Upper lobe of left lung (tissue), 4 donors: ENCODE measurements at regions not wholly inside any gene's neighbourhood (a gene's known extent, or its start where the extent isn't known, plus 50 kb on each side); places are given as distances from the start of the nearest gene placed in this dataset.

ENCODE experiments used
- POLR2A ChIP-seq, 4 donors: fragments of 450-650 bp; IDR thresholded peaks; one replicate each; pipeline ENCODE4 v1.5.1; 2016 to 2017; ENCODE audit warnings: antibody characterized with exemption in 4 of 4, mild to moderate bottlenecking in 2 of 4
- POLR2AphosphoS5 ChIP-seq, 2 donors: sonication (generic); formaldehyde crosslinking; IDR thresholded peaks; one replicate each; pipeline ENCODE4 v1.5.1; 2017; ENCODE audit warnings: antibody characterized with exemption in 2 of 2
- TF ChIP-seq, protein P1 (sequence below), 6 experiments: fragments of 450-650 bp in 4 of 6; fragments of 200-600 bp in 2 of 6; sonication (generic) in 2 of 6; IDR thresholded peaks; one replicate each; pipeline ENCODE4 v1.5.1; 2016 to 2019; ENCODE audit warnings: antibody characterized with exemption in 6 of 6

DNA sequence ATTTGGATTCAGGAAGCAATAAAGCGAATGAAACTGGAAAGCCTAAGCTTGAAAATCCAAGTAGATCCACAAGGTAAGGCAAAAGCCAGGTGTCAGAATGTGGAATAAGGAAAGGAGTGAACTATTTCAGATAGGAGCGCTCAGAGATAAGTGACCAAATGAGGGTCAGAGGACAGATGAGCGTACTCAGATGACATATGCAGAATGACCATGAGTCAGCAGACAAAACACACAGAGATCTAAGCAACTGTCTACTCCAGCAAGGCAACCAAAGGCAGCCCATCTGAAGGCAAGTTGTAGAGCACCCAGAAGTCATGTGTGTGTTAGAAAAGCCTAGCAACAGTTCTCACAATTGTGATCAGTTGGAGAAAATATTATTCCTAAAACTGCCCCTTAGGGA, 548.4 kb upstream of the FSHR start:
- TF ChIP-seq, protein P1, sequence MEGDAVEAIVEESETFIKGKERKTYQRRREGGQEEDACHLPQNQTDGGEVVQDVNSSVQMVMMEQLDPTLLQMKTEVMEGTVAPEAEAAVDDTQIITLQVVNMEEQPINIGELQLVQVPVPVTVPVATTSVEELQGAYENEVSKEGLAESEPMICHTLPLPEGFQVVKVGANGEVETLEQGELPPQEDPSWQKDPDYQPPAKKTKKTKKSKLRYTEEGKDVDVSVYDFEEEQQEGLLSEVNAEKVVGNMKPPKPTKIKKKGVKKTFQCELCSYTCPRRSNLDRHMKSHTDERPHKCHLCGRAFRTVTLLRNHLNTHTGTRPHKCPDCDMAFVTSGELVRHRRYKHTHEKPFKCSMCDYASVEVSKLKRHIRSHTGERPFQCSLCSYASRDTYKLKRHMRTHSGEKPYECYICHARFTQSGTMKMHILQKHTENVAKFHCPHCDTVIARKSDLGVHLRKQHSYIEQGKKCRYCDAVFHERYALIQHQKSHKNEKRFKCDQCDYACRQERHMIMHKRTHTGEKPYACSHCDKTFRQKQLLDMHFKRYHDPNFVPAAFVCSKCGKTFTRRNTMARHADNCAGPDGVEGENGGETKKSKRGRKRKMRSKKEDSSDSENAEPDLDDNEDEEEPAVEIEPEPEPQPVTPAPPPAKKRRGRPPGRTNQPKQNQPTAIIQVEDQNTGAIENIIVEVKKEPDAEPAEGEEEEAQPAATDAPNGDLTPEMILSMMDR (IDR thresholded peaks at IDR 0.05) = no peak
- no peak for TF ChIP-seq POLR2AphosphoS5 (IDR thresholded peaks at IDR 0.05)
- TF ChIP-seq POLR2A (IDR thresholded peaks at IDR 0.05) = no peak
